Adipocyte (in vitro differentiated cells): ENCODE measurements at regions not wholly inside any gene's neighbourhood (a gene's known extent, or its start where the extent isn't known, plus 50 kb on each side); places are given as distances from the start of the nearest gene placed in this dataset.

Source experiments
- DNase-seq: peaks from one replicate; pipeline ENCODE4 v3.0.0-alpha.2; 2015; ENCODE audit warnings: low read depth
- H3K27me3 ChIP-seq: replicated peaks from 2 replicates; pipeline ENCODE4 v1.7.0; 2013; ENCODE audit warnings: mild to moderate bottlenecking, low read length, moderate library complexity; ENCODE audit not compliant: control insufficient read depth, insufficient read depth
- H3K36me3 ChIP-seq: 2 replicates; pipeline ENCODE4 v1.7.0; 2013; ENCODE audit warnings: low read length, mild to moderate bottlenecking, moderate library complexity; ENCODE audit not compliant: control insufficient read depth, insufficient read depth, severe bottlenecking
- H3K4me1 ChIP-seq: 2 replicates; pipeline ENCODE4 v1.7.0; 2013; ENCODE audit warnings: mild to moderate bottlenecking, low read length, moderate library complexity; ENCODE audit not compliant: control insufficient read depth, insufficient read depth
- H3K4me3 ChIP-seq: 2 replicates; pipeline ENCODE4 v1.7.0; 2013; ENCODE audit warnings: mild to moderate bottlenecking, low read length, moderate library complexity
- H3K9ac ChIP-seq: 2 replicates; pipeline ENCODE4 v1.7.0; 2013; ENCODE audit warnings: mild to moderate bottlenecking, low read length, moderate library complexity
- H3K9me3 ChIP-seq: 2 replicates; pipeline ENCODE4 v1.7.0; 2013; ENCODE audit warnings: mild to moderate bottlenecking, low read length, moderate library complexity; ENCODE audit not compliant: control insufficient read depth

DNA sequence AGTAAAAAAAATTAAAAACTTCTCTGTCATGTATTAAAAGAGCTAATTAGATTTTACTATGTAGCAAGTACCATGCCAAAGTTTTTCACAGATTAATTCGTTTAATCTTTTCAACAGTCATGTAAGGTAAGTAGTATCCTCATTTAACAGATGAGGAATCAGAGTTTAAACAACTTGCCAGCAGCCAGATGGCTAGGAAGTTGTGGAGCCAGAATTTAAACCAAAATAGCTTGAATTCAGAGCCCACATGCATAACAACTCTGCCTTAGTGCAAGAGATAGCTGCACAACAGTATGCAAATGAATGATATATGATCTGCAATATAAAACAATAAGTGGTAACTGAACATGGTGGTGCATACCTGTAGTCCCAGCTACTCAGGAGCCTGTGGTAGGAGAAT is 75.3 kb downstream of the NAP1L3 start:
- Histone ChIP-seq H3K9me3 (no peaks in the 10 kb centered on the region), H3K36me3 (no peaks in the 10 kb centered on the region), H3K4me1 (no peaks in the 10 kb centered on the region), H3K9ac (no peak overlapping the region), H3K4me3 (no peak overlapping the region), H3K27me3 (no peaks in the 10 kb centered on the region)
- DNase-seq: no peak

DNA sequence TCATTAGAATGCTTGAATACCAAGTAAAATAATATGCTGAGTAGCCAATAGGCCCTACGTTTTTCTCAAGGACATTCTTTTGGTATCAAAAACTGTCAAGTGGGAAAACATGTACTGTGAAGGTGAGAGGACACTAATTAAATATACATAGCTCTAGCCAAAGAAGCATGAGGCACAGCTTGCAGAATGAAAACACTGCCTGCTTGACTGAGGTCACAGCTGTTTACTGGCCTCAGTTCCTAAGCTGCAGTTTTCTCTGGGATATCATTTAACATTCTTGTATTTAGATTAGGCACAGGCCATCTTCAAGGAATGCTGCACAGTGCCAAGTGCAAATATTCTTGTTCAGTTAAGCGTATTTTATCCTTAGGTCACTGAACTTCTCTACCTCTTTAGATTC is 78.6 kb downstream of the NAP1L3 start:
- DNase-seq: no peak
- Histone ChIP-seq H3K4me3 (no peak overlapping the region), H3K36me3 (no peaks in the 10 kb centered on the region), H3K9ac (no peak overlapping the region), H3K27me3 (no peaks in the 10 kb centered on the region), H3K4me1 (no peaks in the 10 kb centered on the region), H3K9me3 (no peaks in the 10 kb centered on the region)

DNA sequence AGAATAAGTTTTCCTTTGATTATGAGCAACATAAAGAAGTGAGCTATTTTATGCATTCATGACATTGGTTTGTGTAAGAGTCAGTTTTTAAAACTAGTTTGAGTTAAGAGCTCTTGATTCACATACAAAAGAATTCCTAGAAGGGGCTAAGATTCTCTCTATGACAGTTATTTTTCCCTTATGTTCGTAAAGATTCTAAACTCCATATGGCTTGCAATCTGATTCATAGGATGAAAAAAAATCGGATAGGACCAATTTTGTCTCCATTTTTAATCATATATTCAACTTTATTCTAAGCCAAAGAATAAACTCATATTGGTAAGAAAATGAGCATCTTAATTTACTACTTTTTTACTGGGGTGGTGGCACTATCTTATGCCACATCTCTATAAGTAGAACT is 79.4 kb downstream of the NAP1L3 start:
- H3K4me1 ChIP-seq: no peaks in the 10 kb centered on the region
- no peak overlapping the region for H3K4me3 ChIP-seq
- no peak overlapping the region for H3K9ac ChIP-seq
- H3K36me3 ChIP-seq: no peaks in the 10 kb centered on the region
- H3K27me3 ChIP-seq: no peaks in the 10 kb centered on the region
- DNase-seq: no peak
- no peaks in the 10 kb centered on the region for H3K9me3 ChIP-seq

DNA sequence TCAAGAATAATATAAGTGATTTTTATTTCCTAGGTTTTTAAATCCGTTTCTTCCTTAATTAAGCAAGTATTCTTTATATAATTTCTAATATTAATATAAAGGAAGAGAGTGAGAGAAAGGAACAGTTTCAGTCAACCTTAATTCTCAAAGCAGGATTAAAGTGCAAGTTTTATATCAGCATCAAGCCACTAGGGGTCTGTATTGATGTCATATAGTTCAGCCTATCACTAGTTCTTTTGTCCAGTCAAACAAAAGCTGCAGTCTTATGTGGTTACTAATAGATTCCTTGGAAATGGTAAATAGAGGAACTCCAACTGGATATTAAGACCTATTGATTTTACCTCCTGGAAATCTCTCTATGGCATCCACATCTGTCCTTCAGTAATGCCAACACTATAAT is 82.0 kb downstream of the NAP1L3 start:
- DNase-seq: no peak
- no peaks in the 10 kb centered on the region for H3K4me1 ChIP-seq

DNA sequence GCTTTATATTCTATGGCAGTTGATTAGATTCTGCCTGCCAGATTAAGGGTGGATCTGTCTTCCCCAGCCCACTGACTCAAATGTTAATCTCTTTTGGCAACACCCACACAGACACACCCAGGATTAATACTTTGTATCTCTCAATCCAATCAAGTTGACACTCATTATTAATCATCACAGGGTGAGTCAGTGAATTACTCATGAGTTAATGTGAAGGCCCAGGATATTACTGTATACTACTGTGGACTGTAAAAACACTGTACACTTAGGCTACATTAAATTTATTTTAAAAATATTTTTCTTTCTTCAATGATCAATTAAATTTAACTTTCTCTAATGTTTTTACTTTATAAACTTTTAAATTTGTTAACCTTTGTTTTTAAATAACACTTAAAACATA is 87.7 kb downstream of the NAP1L3 start:
- Histone ChIP-seq H3K4me1 (no peaks in the 10 kb centered on the region), H3K36me3 (no peaks in the 10 kb centered on the region), H3K4me3 (no peak overlapping the region), H3K9ac (no peak overlapping the region), H3K9me3 (no peaks in the 10 kb centered on the region), H3K27me3 (no peaks in the 10 kb centered on the region)
- DNase-seq: no peak

More for the DNA sequence above, 82.0 kb downstream of the NAP1L3 start:
- Histone ChIP-seq H3K27me3 (no peaks in the 10 kb centered on the region), H3K36me3 (no peaks in the 10 kb centered on the region), H3K9ac (no peak overlapping the region), H3K4me3 (no peak overlapping the region), H3K9me3 (no peaks in the 10 kb centered on the region)

DNA sequence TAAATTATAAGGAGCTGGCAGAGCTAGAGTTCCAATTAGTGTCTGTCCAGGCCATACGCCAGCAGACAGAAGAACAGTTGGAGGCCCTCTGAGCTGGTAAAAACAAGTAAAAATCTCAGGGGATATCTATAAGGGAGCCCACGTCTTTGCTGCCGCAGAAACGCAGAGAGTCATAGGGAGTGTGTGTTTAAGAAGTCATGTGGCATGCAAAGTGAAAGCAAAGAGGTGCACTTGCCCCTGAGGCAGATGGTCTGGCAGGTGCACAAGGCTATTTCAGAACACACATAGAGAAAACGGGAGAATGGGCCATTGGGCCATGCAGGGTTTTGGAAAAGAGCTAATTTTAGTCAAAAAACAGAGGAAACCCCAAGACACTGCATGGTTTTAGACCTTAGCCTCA is 92.7 kb downstream of the NAP1L3 start:
- H3K36me3 ChIP-seq: no peaks in the 10 kb centered on the region
- no peaks in the 10 kb centered on the region for H3K4me1 ChIP-seq
- no peaks in the 10 kb centered on the region for H3K9me3 ChIP-seq
- no peaks in the 10 kb centered on the region for H3K27me3 ChIP-seq
- H3K9ac ChIP-seq: no peak overlapping the region
- no peak for DNase-seq
- H3K4me3 ChIP-seq: no peak overlapping the region

DNA sequence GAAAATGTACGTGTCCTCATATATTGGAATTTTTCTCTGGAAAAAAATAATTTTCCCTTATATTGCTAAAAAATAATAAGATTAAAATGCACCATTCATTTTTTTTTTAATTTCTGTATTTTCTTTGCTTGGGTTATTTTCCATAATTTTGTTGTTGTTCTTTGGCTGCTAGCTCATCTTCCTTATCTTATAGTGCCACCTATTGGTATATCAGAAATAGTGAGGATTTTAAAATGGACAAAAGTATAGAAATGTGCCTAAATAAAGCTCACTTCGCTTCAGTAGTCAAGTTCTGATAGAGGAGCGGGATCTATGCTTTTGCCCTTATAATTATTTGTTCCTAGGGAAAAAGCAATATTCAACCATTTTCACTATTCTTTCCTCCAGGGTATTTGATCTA is 134.8 kb downstream of the NAP1L3 start:
- H3K4me1 ChIP-seq: no peaks in the 10 kb centered on the region
- DNase-seq: peak; percentile 25
- H3K9me3 ChIP-seq: no peaks in the 10 kb centered on the region
- no peak overlapping the region for H3K9ac ChIP-seq
- H3K36me3 ChIP-seq: no peaks in the 10 kb centered on the region
- H3K4me3 ChIP-seq: no peak overlapping the region
- H3K27me3 ChIP-seq: peaks cover 7% of the 10 kb centered on the region

DNA sequence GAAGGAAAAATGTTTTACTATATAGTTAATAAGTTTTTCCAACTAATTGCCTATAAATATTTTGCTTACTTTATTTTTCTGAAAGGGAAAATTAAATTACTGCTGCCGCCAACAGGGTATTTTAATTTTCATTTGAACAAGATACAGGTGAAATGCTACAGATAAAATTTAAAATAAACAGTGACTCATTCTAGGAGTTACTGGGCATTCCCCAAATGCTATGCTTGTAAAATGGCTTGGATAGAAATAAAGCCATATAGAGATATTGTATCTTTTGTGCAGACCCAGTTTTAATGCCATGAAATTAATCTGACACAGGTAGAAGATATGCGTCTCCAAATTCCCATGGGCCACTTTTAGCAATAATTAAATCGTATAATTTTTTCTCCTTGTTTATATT is 144.5 kb downstream of the NAP1L3 start:
- no peak overlapping the region for H3K4me3 ChIP-seq

More for the DNA sequence above, 144.5 kb downstream of the NAP1L3 start:
- no peaks in the 10 kb centered on the region for H3K36me3 ChIP-seq
- H3K4me1 ChIP-seq: no peaks in the 10 kb centered on the region
- no peak for DNase-seq
- H3K27me3 ChIP-seq: no peaks in the 10 kb centered on the region
- H3K9ac ChIP-seq: no peak overlapping the region
- H3K9me3 ChIP-seq: no peaks in the 10 kb centered on the region
